Activated naive CD4-positive, alpha-beta T cell treated with anti-CD3 and anti-CD28 coated beads, Interleukin-2, amount 50 U/mL, for 16 hours (primary cell): ENCODE measurements at regions not wholly inside any gene's neighbourhood (a gene's known extent, or its start where the extent isn't known, plus 50 kb on each side); places are given as distances from the start of the nearest gene placed in this dataset.
A peak's percentile ranks its signal among the peaks of the same experiment; 100 is the strongest.

ENCODE experiments used
- DNase-seq: peaks from one replicate; pipeline ENCODE4 v3.0.0-alpha.2; 2020

- DNase-seq, result no peak
These were observed 183.7 kb downstream of the RGS3 start for GRCh38 chr9:113646946-113647914.

- no peak for DNase-seq
These were observed 184.5 kb downstream of the RGS3 start for GRCh38 chr9:113648048-113648447.

GRCh38 chr9:113648586-113648985 is 185.1 kb downstream of the RGS3 start:
- DNase-seq, result no peak

- no peak for DNase-seq
These were observed 185.5 kb downstream of the RGS3 start for GRCh38 chr9:113649054-113649453.

GRCh38 chr9:113649855-113650206 is 186.3 kb downstream of the RGS3 start:
- no peak for DNase-seq

GRCh38 chr9:113650207-113651131 is 186.9 kb downstream of the RGS3 start:
- no peak for DNase-seq

- DNase-seq, result no peak
These were observed 188.4 kb downstream of the RGS3 start for GRCh38 chr9:113651896-113652295.

GRCh38 chr9:113652355-113653152 is 189.0 kb downstream of the RGS3 start:
- DNase-seq, result no peak

GRCh38 chr9:113653746-113654604 is 190.4 kb downstream of the RGS3 start:
- DNase-seq, result no peak

- DNase-seq, result no peak
These were observed 191.3 kb downstream of the RGS3 start for GRCh38 chr9:113654605-113655428.

GRCh38 chr9:113656771-113657670 is 193.5 kb downstream of the RGS3 start:
- DNase-seq, result no peak

- DNase-seq, result peak; percentile 77
These were observed 194.4 kb downstream of the RGS3 start for GRCh38 chr9:113657765-113658544.

- no peak for DNase-seq
These were observed 195.0 kb downstream of the RGS3 start for GRCh38 chr9:113658545-113658895.

- DNase-seq, result no peak
These were observed 195.5 kb downstream of the RGS3 start for GRCh38 chr9:113659039-113659438.

GRCh38 chr9:113659740-113660139 is 196.2 kb downstream of the RGS3 start:
- no peak for DNase-seq

- no peak for DNase-seq
These were observed 196.7 kb downstream of the RGS3 start for GRCh38 chr9:113660196-113660595.

GRCh38 chr9:113661074-113661473 is 197.5 kb downstream of the RGS3 start:
- DNase-seq, result no peak

- DNase-seq, result no peak
These were observed 200.8 kb downstream of the RGS3 start for GRCh38 chr9:113664181-113664875.
